Lower lobe of right lung (tissue), 2 donors: ENCODE measurements at regions not wholly inside any gene's neighbourhood (a gene's known extent, or its start where the extent isn't known, plus 50 kb on each side); places are given as distances from the start of the nearest gene placed in this dataset.

ENCODE experiments used
- ATAC-seq, 2 donors: fragments of 200-7000 bp; cut with Tn5 transposase; one replicate each; pipeline ENCODE4 v1.9.1; 2020 to 2022; ENCODE audit warnings: mild to moderate bottlenecking in 2 of 2, moderate library complexity in 2 of 2
- DNase-seq: peaks from one replicate; pipeline ENCODE4 v3.0.0-alpha.2; 2020
- H3K27ac ChIP-seq: fragments of 200-600 bp; one replicate; pipeline ENCODE4 v1.8.0; 2022
- H3K27me3 ChIP-seq: fragments of 200-600 bp; one replicate; pipeline ENCODE4 v1.8.0; 2022; ENCODE audit warnings: low read depth
- H3K36me3 ChIP-seq: fragments of 200-600 bp; one replicate; pipeline ENCODE4 v1.8.0; 2022; ENCODE audit warnings: mild to moderate bottlenecking
- H3K4me1 ChIP-seq: fragments of 200-600 bp; one replicate; pipeline ENCODE4 v1.8.0; 2022
- H3K4me3 ChIP-seq: fragments of 200-600 bp; one replicate; pipeline ENCODE4 v1.8.0; 2022; ENCODE audit warnings: mild to moderate bottlenecking
- H3K9me3 ChIP-seq: fragments of 200-600 bp; one replicate; pipeline ENCODE4 v1.8.0; 2022
- CTCF ChIP-seq: fragments of 200-600 bp; IDR thresholded peaks from one replicate; pipeline ENCODE4 v1.8.0; 2022; ENCODE audit warnings: antibody characterized with exemption, mild to moderate bottlenecking
- intact Hi-C: fragments of 100-400 bp; cut with DNase I; formaldehyde crosslinking; loops from one replicate; pipeline ENCODE4 v1.11.0; 2022
- donor health status: DM: no; HTN: yes; CAD: no; lungs with severe emphysema.

GRCh38 chr5:66540078-66540477 is 56.1 kb upstream of the MAST4 start:
- H3K9me3 ChIP-seq, result no peaks in the 10 kb centered on the region
- ATAC-seq (no peak), DNase-seq (no peak)
- intact Hi-C loops, result no loop called here
- H3K27me3 ChIP-seq, result no peaks in the 10 kb centered on the region
- no peak overlapping the region for H3K4me3 ChIP-seq
- H3K4me1 ChIP-seq, result no peaks in the 10 kb centered on the region
- no peak for TF ChIP-seq CTCF
- no peak overlapping the region for H3K27ac ChIP-seq
- no peaks in the 10 kb centered on the region for H3K36me3 ChIP-seq

GRCh38 chr5:66542711-66543110 is 53.5 kb upstream of the MAST4 start:
- H3K9me3 ChIP-seq, result no peaks in the 10 kb centered on the region
- H3K4me1 ChIP-seq, result no peaks in the 10 kb centered on the region
- no peaks in the 10 kb centered on the region for H3K36me3 ChIP-seq
- no peak overlapping the region for H3K4me3 ChIP-seq
- intact Hi-C loops, result no loop called here
- no peaks in the 10 kb centered on the region for H3K27me3 ChIP-seq
- no peak for ATAC-seq
- H3K27ac ChIP-seq, result no peak overlapping the region
- DNase-seq, result no peak
- no peak for TF ChIP-seq CTCF
